HG03439 (cell line): ENCODE measurements at regions not wholly inside any gene's neighbourhood (a gene's known extent, or its start where the extent isn't known, plus 50 kb on each side); places are given as distances from the start of the nearest gene placed in this dataset.

ENCODE experiments used
- ATAC-seq: cut with Tn5 transposase; IDR thresholded peaks from one replicate; pipeline ENCODE4 v1.9.1; 2021; ENCODE audit warnings: mild to moderate bottlenecking, moderate library complexity; ENCODE audit not compliant: unreplicated experiment

DNA sequence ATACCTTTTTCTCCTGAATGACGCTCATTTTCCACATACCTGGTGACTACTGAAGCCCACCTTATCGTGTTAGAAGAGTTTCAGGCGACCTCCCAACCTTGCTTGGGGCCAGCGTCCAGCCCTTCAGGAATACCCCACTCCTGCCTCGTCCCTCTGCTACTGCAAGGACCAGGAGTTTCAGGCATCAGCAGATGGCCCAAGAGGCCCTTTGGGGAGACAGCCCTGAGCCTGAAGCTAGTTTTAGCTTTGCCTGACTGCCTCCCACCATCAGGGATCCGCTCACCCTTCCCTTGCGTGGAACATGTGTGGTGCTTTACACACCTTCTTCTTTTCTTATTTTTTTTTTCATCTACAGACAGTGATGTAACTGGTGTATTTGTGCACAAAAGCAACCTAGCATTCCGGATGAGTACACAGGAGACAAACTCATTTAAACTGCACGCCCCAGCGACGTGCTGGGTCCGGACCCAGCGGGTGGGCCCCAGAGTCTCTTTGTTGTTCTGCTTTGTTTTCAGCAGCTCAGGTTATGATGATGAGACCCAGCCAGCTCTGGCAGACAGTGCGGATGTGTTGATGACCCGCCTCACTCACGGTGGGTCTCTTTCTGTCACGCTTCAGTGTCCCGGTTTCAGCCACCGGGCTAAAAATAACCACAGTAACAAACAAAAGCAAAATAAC is 242.4 kb downstream of the C16orf95 start:
- peak; percentile 76 for ATAC-seq

DNA sequence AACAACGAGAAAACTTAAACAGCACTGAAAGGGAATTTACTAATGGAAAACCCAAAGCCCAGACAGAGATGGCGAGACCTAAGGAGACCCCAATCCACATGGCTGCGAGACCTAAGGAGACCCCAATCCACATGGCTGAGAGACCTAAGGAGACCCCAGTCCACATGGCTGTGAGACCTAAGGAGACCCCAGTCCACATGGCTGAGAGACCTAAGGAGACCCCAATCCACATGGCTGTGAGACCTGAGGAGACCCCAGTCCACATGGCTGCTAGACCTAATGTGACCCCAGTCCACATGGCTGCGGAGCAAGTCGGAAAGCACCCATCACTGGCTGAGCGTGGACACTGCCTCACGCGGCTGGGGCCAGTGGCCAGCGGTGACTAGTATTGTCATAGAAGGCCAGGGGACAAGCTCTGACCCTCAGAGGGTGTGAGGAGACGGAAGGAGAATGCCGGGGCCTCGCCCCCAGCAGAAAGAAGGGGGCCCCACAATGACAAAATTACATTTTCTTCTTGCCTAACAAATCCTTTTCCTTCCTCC is 241.8 kb downstream of the C16orf95 start:
- no peak for ATAC-seq

DNA sequence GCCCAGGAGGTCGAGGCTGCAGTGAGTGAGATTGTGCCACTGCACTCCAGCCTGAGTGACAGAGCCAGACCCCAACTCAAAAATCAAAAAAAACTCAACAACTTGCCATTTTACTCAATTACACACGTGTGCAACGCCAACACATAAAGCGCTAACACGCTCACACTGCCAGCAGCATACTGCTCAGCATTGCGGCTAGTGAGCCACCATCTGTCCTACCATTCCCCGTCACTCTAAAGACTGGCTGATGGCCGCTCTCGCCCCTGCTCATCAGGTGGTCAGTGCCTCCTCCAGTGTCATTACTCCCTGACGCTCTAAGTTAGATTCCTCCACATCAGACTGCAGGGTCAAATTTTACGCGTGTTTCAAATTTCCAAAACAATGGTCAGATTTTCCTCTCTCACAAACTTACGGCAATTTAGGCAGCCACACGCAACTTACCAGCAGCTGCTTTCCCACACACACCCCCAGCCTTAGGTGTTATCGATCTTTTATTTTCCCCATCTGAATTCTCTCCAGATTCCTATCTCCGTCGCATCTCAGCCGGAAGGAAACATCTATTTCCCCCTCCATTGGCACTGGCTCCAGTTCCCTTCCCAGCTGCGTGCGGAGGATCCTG is 240.8 kb downstream of the C16orf95 start:
- no peak for ATAC-seq

GRCh38 chr16:87076950-87077749 is 240.0 kb downstream of the C16orf95 start:
- ATAC-seq: no peak

GRCh38 chr16:87077750-87078127 is 239.5 kb downstream of the C16orf95 start:
- no peak for ATAC-seq

- no peak for ATAC-seq
Observed at GRCh38 chr16:87080571-87081167, 236.5 kb downstream of the C16orf95 start.

DNA sequence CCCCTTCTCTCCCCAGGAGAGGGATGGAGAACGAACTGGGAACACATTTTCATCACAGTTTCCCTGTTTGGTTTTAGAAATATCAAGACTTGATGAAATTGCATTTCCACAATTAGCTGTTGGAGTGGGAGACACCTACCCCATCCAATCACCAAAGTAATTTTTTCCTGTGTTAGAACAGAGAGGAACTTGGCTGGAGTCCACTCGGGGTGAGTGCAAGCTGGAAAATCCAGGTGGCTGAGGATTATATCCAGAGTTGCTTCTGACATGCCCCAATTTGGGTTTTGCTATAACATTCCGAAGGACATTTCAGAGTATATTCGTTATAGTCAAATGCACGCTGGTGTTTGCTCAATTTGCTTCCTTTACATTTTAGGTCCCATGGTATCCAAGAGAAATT is 231.8 kb downstream of the C16orf95 start:
- no peak for ATAC-seq

GRCh38 chr16:87086156-87086555 is 231.0 kb downstream of the C16orf95 start:
- ATAC-seq: no peak

GRCh38 chr16:87086575-87086974 is 230.6 kb downstream of the C16orf95 start:
- ATAC-seq: no peak

DNA sequence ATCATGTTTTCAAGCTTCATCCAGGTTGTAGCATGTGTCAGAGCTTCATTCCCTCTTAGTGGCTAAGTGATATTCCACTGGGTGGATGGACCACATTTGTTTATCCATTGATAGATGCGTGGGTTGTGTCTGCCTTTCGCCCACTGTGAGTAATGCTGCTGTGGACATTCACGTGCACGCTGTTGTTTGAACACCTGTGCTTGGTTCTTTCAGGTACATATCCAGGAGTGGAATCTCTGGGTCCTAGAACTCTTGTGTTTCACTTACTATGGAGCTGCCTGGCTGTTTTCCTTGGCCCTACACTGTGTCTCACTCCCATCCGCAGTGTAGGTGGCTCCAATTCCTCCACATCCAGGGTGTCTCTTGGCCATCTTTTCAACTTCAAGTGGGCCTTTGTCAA is 224.2 kb downstream of the C16orf95 start:
- ATAC-seq: no peak

- no peak for ATAC-seq
Observed at GRCh38 chr16:87093804-87094555, 223.2 kb downstream of the C16orf95 start.

DNA sequence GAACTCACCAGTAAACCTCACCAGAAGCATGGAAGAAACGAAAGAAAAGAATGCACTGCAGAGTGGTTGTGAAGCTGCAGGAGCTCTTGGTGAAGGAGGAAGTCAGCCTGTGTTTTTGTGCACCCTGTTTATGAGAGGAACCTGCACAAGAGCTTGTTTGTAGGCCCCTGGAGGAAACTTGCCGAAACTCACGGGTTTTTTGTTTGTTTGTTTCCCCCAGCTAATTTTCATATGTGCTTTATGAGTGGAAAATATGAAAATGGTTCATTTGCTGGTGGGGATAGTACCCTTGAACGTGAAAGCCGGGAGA is 222.7 kb downstream of the C16orf95 start:
- ATAC-seq: no peak

DNA sequence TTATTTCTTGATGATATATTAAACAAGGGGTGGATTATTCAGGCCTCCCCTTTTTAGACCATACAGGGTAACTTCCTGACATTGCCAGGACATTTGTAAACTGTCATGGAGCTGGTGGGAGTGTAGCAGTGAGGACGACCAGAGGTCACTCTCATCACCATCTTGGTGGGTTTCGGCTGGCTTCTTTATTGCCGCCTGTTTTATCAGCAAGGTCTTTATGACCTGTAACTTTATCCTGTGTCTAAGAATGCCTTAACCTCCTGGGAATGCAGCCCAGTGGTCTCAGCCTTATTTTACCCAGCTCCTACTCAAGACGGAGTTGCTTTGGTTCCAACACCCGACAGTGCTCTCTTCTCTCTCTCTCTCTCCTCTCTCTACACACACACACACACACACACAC is 221.9 kb downstream of the C16orf95 start:
- no peak for ATAC-seq

GRCh38 chr16:87096746-87097333 is 220.4 kb downstream of the C16orf95 start:
- no peak for ATAC-seq

DNA sequence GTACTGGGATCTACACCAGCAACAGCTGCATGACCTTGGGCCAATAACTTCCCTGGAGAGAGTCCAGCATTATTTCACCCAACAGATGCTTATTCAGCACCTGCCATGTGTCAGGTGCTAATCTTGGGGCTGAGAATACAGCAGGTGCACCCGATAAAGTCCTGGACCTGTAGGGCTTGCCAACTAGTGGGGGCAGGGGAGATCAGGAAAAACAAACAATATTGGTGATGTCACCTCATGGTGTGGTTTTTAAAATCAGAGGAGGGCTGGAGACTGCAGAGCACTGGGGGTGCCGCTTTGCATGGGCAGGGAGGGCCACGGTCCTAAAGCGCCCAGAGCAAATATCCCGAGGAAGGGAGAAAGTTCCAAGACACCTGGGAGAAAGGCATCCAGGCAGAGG is 218.8 kb downstream of the C16orf95 start:
- ATAC-seq: no peak

DNA sequence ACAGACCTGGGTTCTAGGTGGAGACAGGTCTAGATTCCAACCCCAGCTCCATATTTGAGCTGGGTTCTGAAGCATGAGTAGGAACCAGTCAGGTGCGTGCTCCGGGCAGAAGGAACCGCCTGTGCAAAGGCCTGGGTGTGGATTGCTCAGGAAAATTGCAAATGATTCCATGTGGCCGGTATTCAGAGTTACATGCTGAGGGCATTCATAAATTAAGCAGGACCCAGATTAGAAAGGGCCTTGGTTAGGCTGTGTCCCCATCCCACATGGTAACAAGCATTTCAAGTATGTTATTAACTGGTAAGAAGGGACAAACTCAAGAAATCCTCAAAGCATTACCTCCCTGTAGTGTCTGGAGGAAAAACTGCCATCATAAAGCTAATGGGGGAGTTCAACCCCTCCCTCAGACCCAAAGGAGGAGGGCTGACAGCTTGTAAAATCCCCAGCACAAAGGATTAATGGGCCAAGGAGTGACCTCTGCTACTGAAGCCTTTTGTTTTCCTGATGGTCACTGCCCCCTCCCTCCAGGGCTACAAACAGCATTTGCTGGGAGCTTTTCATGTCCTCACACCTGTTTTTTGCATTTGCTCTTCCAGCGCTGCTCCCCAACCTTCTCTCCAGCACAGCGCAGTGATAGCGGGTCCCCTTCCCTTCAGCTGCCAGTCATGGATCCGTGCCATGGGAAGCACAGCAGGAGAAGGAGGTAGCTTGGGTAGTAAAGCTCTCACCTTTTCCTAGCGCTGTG is 218.0 kb downstream of the C16orf95 start:
- no peak for ATAC-seq

DNA sequence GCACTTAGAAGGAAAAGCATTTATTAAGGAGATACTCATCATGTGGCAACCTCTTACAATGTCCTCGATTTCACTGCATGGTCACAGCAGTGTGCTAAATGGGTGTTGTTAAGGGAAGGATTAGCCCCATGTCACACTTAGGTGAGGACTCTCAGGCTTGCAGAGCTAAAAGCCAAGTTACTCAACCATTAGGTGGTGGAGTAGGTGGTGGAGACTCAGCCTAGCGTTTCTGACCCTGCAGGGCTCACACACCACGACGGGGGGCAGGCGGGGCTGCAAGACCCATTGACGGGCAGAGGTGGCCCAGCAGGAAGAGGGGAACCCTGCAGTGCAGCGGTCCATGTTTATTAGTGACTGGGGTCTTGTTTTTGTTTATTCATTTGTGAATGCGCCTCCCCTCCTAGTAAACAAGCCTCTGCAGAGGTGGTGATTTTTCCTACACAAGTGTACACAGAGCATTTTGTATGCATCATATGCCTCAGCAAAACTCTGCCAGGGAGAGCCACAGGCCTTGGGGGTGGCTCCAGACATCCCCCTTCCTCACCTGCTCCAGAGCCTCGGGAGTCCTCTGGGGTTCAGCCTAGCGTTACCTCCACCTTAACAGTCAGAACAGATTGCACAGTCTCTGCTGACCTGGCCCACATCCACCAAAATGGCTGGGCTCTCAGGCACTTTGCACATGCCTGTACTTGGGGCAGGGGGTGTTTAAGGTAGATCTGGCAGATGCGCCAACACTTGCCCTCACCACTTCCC is 216.7 kb downstream of the C16orf95 start:
- no peak for ATAC-seq

DNA sequence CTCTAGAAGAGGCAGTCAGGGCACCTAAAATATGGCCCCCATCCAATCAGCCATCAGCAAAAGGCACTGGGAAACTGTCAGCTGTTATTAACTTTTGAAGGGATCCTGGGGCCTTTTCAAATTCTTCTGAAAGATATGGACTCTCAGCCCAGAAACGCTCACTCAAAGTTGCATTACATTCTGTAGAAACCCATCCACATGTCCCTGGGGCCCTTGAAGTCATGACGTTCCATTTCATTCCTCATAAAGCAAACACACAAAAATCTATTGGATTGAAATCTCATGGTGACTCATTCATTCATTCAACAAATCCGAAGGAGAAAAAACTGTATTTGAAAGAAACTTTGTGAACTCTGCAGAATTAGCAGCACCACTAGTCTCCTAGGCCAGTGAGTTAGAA is 215.3 kb downstream of the C16orf95 start:
- ATAC-seq: no peak

GRCh38 chr16:87107201-87107600 is 210.0 kb downstream of the C16orf95 start:
- ATAC-seq: no peak
